GM18502 (cell line): ENCODE measurements at regions not wholly inside any gene's neighbourhood (a gene's known extent, or its start where the extent isn't known, plus 50 kb on each side); places are given as distances from the start of the nearest gene placed in this dataset.

Experiments
- ATAC-seq: cut with Tn5 transposase; IDR thresholded peaks from one replicate; pipeline ENCODE4 v1.9.1; 2021; ENCODE audit warnings: mild to moderate bottlenecking; ENCODE audit not compliant: unreplicated experiment, poor library complexity

DNA sequence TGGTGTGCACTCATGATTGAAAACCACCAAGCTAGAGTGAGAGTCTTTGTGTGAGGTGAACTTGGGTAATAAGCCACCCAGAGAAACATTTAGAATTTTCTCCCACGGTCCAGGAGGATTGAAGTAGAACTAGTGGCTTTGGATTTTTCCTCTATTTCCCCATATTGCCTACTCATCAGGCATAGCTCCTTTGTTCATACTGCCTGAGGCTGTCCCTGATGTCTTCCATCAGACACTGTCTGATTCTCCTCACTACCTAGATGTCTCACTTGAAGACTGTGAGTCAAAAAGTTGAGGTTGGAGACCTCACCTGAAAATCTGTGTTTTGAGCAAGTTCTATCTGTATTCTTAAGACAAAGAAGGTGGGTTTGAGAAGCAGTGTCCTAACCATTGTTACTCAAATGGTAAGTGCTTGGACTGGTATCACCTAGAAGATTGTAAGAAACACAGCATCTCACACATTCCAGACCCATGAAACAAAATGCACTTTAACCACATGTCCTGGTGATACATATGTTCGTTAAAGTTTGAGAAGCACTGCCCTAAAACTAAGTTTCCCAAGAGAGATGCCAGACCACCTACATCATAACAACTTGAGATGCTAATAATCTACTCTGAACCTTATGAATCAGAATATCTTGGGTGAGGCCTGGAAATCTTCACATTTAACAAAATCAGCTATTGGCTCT is 523.4 kb upstream of the BTBD3 start:
- ATAC-seq = no peak

DNA sequence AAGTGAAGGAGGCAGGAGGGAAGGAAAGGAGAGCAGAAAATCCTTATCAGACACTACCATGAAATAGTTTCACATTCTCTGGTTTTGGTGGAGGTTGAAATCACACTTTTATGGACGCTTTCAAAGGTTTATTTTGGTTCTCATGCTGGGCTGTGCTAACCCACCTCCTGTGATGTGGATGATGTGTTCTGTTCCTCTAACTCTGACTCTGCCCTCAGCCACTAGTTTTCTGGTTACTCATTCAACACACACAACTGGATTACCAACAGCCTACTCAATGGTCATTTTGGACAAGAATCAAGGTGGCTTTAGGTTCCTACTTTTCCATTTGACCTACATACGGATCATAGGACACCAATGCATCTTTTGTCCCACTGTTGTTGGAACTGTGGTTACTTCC is 522.1 kb upstream of the BTBD3 start:
- no peak for ATAC-seq

DNA sequence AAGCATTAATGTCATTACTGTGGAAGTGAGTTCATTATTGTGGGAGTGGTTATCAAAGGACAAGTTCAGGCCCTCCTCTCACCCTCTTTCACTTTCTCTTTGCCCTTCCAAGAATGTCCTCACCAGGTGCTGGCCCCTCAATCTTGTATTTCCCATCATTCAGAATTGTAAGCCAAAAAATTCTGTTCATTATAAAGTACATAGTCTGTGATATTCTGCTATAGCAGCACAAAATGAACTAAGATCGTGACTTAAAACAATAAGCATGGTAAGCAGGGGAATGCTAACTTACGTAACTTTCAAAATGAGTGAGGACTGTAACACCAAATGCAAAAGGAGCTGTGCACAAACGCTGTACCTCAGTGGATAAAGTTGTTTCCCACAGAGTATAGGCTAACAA is 515.7 kb upstream of the BTBD3 start:
- no peak for ATAC-seq

- no peak for ATAC-seq
Measured at GRCh38 chr20:11403711-11404110, 514.0 kb upstream of the BTBD3 start.

- no peak for ATAC-seq
Measured at GRCh38 chr20:11406877-11407276, 510.8 kb upstream of the BTBD3 start.

- ATAC-seq = no peak
Measured at GRCh38 chr20:11409561-11409960, 508.1 kb upstream of the BTBD3 start.

DNA sequence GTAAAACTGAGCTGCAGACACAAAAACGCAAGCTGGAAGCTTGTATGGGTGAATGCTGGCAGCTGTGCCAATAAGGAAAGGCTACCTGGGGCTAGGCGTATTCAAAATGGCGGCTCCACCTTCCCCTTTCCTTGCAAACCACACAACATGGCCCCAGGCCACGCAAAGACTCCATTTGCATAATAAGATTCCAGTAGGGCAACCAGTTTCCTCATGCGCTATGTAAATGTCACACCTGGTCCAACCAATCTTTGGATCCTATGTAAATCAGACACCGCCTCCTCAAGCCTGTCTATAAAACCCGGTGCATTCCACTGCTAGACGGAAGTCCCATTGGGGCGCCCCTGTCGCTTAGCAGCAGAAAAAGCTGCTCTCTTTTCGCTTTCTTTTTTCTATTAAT is 505.9 kb upstream of the BTBD3 start:
- ATAC-seq = no peak

DNA sequence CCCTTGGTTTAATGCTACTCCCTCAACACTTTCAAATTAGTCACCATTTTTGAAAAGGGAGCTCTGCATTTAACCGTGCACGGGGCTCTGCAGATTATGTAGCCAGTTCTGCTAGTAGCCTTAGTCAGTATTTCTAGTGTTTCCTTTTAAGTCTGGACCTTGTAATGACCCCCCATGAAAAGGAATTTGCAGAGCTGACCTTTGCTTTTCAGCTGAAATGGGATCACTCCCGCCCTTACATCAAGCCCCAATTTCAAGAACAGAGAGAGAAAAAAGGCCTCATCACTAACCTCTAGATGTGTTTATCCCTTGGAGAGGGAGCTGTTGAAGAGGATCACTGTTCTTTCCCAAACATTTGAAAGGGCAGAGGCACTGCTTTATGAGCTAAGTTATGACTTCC is 490.7 kb upstream of the BTBD3 start:
- no peak for ATAC-seq

GRCh38 chr20:11429168-11429567 is 488.5 kb upstream of the BTBD3 start:
- no peak for ATAC-seq

DNA sequence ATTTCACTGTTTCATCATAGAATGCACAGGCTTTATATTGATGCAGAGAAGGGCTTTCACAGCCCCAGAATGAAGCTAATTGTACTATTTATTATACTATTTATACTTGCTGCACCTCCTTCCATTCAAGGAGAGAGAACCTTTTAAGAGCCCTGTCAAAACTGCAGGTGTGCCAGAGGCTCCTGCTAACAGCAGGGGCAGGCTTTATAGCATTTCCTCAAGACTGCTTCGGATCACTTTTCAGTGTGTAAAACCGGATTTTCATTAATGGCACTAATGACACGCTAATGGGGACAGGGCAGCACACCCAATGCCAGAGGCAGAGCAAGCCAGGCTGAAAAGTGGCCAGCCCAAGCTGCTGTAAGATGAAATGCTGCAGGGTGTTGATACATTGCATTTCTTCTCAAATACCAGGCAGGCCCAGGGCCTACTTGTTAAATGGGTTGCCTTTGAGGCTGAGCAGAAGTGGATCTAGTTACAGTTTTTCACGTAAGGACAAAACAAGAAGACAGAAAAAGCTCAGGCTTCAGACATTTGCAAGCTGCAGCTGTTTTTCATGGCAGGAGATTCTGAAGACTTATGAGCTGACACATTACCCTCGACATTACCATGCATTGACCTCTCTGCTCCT is 487.7 kb upstream of the BTBD3 start:
- no peak for ATAC-seq

DNA sequence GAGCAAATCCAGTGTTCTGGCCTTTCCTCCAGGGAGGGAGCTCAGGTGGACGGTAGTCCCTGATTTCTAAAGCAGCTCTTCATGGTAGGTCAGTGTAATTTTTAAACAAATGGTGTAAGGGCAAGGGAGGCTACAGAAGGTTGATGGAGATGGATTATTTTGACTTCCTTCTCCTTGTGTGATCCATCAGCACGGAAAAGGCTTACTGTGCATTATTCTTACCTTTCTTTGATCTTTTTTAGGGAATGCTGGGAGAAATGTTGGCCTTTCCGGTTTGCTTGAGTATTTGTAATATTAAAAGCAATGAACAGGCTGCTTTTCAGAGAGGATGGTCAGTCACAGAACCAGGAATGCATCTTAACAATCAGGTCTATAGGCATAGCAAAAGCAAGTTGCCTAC is 487.0 kb upstream of the BTBD3 start:
- ATAC-seq = no peak

DNA sequence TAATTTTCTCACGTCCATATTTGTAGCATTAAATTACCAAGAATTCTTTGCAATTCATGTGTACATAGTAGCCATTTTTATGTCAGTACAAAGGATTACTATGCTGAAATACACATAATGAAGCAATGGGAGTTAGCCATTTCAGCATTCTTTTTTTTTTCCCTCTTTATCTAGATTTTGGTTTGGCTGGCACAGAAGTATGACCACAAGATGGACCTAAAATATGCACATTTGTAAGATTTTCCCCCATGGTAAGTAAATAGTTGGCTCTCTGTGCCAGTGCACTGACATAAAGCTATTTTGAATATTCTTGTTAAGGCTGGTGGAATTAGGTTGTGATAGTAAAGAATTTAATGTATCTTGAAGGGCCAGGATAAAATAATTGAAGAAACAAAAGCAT is 486.1 kb upstream of the BTBD3 start:
- ATAC-seq = no peak

- ATAC-seq = no peak
Measured at GRCh38 chr20:11432407-11432806, 485.3 kb upstream of the BTBD3 start.

- ATAC-seq = no peak
Measured at GRCh38 chr20:11436113-11436905, 481.4 kb upstream of the BTBD3 start.

- ATAC-seq = no peak
Measured at GRCh38 chr20:11437090-11437489, 480.6 kb upstream of the BTBD3 start.

DNA sequence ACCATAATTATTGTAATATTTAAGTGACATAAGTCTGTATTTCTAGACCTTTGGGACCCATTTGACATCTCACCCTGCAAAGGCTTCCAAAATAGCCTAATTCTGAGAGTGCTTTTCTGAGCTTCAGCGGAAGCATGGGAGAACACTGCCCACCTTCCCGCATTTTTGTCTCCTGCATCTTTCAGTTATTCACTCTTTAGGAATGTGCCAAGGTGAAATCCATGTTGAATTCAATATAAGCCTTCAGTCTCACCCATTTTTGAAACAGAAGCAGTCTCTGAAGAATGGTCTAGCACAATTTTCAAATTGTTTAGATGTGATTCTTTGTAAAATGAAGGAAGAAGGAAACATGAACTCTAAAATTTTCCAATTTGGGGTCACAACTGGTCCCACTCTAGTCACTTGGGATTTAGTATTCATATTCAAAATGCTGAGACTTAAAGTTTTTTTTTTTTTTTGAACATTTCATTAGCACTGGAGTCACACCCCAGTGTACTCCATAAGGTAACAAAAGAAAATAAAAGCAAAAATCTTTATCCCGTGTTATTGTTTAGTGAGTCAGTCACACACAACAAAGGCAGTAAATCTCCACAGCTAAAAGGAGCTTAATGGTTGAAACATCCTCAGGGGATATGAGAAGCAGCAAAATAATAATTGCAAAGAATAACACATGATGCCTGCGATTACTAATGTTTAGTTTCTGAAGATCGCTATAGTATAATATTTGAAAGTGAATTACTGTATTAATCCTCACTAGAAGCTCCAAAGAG is 479.9 kb upstream of the BTBD3 start:
- ATAC-seq = no peak

DNA sequence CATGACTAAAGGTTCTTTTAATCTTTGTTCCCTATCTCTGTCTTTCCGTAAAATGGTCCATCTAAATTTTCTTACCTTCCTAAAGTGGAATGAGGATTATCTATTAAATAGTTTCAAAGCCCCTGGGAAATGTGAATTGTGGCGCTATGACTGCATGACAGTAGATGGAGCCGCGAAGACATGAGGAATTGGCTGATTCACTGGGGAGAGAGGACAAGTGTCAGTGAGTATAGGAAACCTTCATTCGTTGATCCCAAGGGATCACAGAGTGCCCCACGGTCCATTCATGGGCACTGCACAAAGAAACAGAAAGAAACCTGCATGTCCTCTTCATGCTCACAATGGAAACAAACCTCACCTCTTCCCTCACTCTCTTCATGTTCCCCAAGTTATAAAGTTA is 479.3 kb upstream of the BTBD3 start:
- no peak for ATAC-seq

GRCh38 chr20:11443382-11444119 is 474.1 kb upstream of the BTBD3 start:
- no peak for ATAC-seq

DNA sequence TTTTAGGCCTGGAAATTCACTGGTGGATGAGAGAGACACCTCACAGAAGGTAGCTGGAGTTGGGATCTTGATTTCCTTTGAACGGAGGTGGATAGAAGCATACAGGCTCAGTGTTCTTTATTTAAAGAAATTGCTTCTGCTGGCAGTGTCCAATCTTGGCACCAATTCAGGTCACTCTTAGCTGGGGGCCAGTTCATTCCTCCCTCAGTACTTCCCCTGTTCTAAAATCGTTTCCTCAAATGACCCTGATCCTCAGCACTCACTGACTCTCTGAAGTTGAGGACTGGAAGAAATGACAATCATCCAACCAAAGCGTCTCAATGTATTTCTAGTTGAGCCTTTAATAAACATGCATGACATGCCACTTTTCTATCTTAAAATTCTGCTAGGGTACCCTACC is 472.5 kb upstream of the BTBD3 start:
- no peak for ATAC-seq

- ATAC-seq = no peak
Measured at GRCh38 chr20:11445891-11446290, 471.8 kb upstream of the BTBD3 start.
